Brain microvascular endothelial cell (primary cell): ENCODE measurements at regions not wholly inside any gene's neighbourhood (a gene's known extent, or its start where the extent isn't known, plus 50 kb on each side); places are given as distances from the start of the nearest gene placed in this dataset.

Experiments used
- DNase-seq: peaks from one replicate; pipeline ENCODE4 v3.0.0-alpha.2; 2020
- H3K27ac ChIP-seq: fragments of 250-450 bp; sonication (Bioruptor Pico); 2 replicates; pipeline ENCODE4 v1.5.1; 2020; ENCODE audit warnings: mild to moderate bottlenecking, moderate library complexity
- H3K27me3 ChIP-seq: fragments of 250-450 bp; sonication (Bioruptor Pico); replicated peaks from 2 replicates; pipeline ENCODE4 v1.5.1; 2020; ENCODE audit warnings: mild to moderate bottlenecking
- H3K36me3 ChIP-seq: fragments of 250-450 bp; sonication (Bioruptor Pico); replicated peaks from 2 replicates; pipeline ENCODE4 v1.5.1; 2020; ENCODE audit warnings: mild to moderate bottlenecking
- H3K4me3 ChIP-seq: 2 replicates; pipeline ENCODE4 v1.5.1; 2011; ENCODE audit warnings: low read depth, mild to moderate bottlenecking, control low read depth, low read length, moderate library complexity
- in situ Hi-C: cut with HindIII; loops from 2 replicates; pipeline ENCODE4 v1.10.0; 2017; ENCODE audit warnings: low sequenced_read_pairs, low pct_ligation_motif_present
- TF ChIP-seq, protein P1 (sequence below): IDR thresholded peaks from 2 replicates; pipeline ENCODE4 v1.5.1; 2011; ENCODE audit warnings: low read depth, mild to moderate bottlenecking, moderate library complexity, low read length, control low read depth, inconsistent platforms; ENCODE audit errors: missing control alignments

DNA sequence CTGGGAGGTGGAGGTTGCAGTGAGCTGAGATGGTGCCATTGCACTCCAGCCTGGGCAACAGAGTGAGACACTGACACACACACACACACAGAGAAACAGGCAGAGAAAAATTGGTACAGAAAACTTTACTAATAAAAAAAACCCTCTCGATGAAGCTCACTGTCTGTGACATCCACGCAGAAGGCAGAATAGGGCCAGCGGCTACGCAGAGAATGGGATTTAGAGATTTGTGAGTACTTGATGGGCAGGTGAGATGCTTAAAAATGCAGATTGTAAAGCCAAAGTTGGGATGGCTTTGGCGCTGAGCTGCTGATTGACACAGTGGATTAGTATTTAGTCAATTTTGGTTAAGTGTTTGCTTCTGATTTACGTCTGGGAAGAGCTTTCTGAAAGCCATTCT is 561.1 kb downstream of the TBC1D22A start:
- TF ChIP-seq, protein P1, sequence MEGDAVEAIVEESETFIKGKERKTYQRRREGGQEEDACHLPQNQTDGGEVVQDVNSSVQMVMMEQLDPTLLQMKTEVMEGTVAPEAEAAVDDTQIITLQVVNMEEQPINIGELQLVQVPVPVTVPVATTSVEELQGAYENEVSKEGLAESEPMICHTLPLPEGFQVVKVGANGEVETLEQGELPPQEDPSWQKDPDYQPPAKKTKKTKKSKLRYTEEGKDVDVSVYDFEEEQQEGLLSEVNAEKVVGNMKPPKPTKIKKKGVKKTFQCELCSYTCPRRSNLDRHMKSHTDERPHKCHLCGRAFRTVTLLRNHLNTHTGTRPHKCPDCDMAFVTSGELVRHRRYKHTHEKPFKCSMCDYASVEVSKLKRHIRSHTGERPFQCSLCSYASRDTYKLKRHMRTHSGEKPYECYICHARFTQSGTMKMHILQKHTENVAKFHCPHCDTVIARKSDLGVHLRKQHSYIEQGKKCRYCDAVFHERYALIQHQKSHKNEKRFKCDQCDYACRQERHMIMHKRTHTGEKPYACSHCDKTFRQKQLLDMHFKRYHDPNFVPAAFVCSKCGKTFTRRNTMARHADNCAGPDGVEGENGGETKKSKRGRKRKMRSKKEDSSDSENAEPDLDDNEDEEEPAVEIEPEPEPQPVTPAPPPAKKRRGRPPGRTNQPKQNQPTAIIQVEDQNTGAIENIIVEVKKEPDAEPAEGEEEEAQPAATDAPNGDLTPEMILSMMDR: no peak
- Histone ChIP-seq H3K4me3 (no peak overlapping the region), H3K36me3 (no peaks in the 10 kb centered on the region), H3K27me3 (no peaks in the 10 kb centered on the region), H3K27ac (no peak overlapping the region)
- DNase-seq: no peak
- in situ Hi-C loops: no loop called here

DNA sequence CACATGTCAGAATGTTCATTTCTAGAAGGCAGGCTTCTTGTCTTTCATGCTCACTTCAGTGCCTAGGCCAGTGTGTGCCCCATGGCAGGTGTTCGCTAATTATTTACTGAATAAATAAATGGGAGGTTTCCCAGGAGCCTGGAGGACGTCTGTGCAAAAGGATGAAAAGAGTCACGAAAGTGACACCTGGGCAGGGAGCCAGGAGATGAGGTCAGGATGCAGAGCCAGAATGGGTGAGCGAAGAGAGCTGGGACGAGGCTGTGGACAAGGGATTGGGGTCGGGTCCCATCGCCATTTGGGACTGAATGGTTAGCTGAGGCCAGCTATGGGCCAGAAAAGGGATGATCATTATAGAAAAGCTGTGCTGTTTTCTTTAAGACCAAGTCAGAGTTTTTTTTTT is 560.4 kb downstream of the TBC1D22A start:
- no peak for DNase-seq
- no peak overlapping the region for H3K27ac ChIP-seq
- no peaks in the 10 kb centered on the region for H3K27me3 ChIP-seq
- no peaks in the 10 kb centered on the region for H3K36me3 ChIP-seq
- TF ChIP-seq, protein P1: no peak
- in situ Hi-C loops: no loop called here
- H3K4me3 ChIP-seq: no peak overlapping the region

- no peak overlapping the region for H3K27ac ChIP-seq
- no peaks in the 10 kb centered on the region for H3K27me3 ChIP-seq
- no peak overlapping the region for H3K4me3 ChIP-seq
- TF ChIP-seq, protein P1: no peak
- DNase-seq: no peak
- H3K36me3 ChIP-seq: no peaks in the 10 kb centered on the region
- in situ Hi-C loops: no loop called here
Measured at GRCh38 chr22:47320560-47320959, 558.1 kb downstream of the TBC1D22A start.

- TF ChIP-seq, protein P1: no peak
- Histone ChIP-seq H3K27ac (no peak overlapping the region), H3K27me3 (no peaks in the 10 kb centered on the region), H3K4me3 (no peak overlapping the region), H3K36me3 (no peaks in the 10 kb centered on the region)
- in situ Hi-C loops: no loop called here
- no peak for DNase-seq
Measured at GRCh38 chr22:47318041-47318737, 555.7 kb downstream of the TBC1D22A start.

DNA sequence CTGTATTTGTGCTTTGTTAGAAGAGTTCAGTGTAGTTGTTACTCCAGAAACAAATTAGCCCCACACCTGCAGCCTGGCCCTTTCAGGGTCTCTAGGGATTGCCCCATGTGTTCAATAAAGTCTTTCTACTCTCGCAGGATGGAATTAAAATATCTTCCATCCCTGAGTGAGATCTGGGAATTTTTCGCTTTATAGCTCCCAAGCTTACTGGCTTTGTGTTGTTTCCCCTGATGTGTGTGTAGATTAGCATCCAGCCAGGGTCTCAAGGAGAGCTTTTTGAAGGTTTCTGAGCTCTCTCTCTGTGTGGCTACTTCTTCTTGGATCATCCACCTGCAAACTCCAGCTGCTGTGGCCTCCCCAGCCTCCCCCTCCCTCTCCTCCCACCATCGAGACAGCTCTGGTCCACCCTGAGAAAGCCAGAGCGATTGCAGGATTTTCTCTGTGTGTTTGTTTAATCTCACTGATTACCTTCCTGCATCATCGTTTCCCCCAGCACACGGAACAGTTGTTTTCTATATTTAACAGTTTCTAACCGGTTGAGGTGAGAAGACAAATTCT is 553.5 kb downstream of the TBC1D22A start:
- DNase-seq: no peak
- in situ Hi-C loops: no loop called here
- Histone ChIP-seq H3K4me3 (no peak overlapping the region), H3K27me3 (no peaks in the 10 kb centered on the region), H3K27ac (no peak overlapping the region), H3K36me3 (no peaks in the 10 kb centered on the region)
- TF ChIP-seq, protein P1: no peak

- Histone ChIP-seq H3K27ac (no peak overlapping the region), H3K27me3 (no peaks in the 10 kb centered on the region), H3K36me3 (no peaks in the 10 kb centered on the region), H3K4me3 (no peak overlapping the region)
- DNase-seq: no peak
- TF ChIP-seq, protein P1: no peak
- in situ Hi-C loops: no loop called here
Measured at GRCh38 chr22:47310601-47311000, 548.2 kb downstream of the TBC1D22A start.
